OCI-LY3 (cell line): ENCODE measurements at regions not wholly inside any gene's neighbourhood (a gene's known extent, or its start where the extent isn't known, plus 50 kb on each side); places are given as distances from the start of the nearest gene placed in this dataset.

Experiments used
- H2AFZ ChIP-seq: fragments of 200-600, 300-600 bp; shearing (Covaris generic); 2 replicates; pipeline ENCODE4 v1.6.0; 2014; ENCODE audit warnings: antibody characterized with exemption, low read depth, low read length
- H3K27ac ChIP-seq: fragments of 200-600, 300-600 bp; sonication (generic); 2 replicates; pipeline ENCODE4 v1.5.1; 2014; ENCODE audit warnings: mild to moderate bottlenecking, low read length, moderate library complexity, mixed read lengths
- H3K27me3 ChIP-seq: fragments of 200-600, 300-600 bp; sonication (generic); 2 replicates; pipeline ENCODE4 v1.6.1; 2014; ENCODE audit warnings: low read depth, low read length, mixed read lengths
- H3K36me3 ChIP-seq: fragments of 200-600, 300-600 bp; sonication (generic); replicated peaks from 2 replicates; pipeline ENCODE3; 2014; ENCODE audit warnings: low read depth, low read length, mixed read lengths
- H3K4me1 ChIP-seq: fragments of 300-600, 200-600 bp; sonication (generic); 2 replicates; pipeline ENCODE4 v1.6.1; 2014; ENCODE audit warnings: low read length, mixed read lengths
- H3K4me2 ChIP-seq: fragments of 200-600, 300-600 bp; sonication (generic); 2 replicates; pipeline ENCODE4 v1.6.1; 2014; ENCODE audit warnings: low read length, mixed read lengths
- H3K4me3 ChIP-seq: fragments of 300-600, 200-600 bp; sonication (generic); 2 replicates; pipeline ENCODE4 v1.5.1; 2014; ENCODE audit warnings: antibody characterized with exemption, mild to moderate bottlenecking, low read length, moderate library complexity
- H3K79me2 ChIP-seq: fragments of 300-600, 200-600 bp; shearing (Covaris generic); 2 replicates; pipeline ENCODE4 v1.6.1; 2014; ENCODE audit warnings: mild to moderate bottlenecking, low read length, mixed read lengths
- H3K9ac ChIP-seq: fragments of 300-600, 200-600 bp; shearing (Covaris generic); 2 replicates; pipeline ENCODE4 v1.6.0; 2014; ENCODE audit warnings: mild to moderate bottlenecking, low read length, moderate library complexity
- H3K9me3 ChIP-seq: fragments of 200-600, 300-600 bp; shearing (Covaris generic); 2 replicates; pipeline ENCODE4 v1.6.1; 2014; ENCODE audit warnings: low read length, mixed read lengths; ENCODE audit not compliant: insufficient read depth
- H4K20me1 ChIP-seq: fragments of 200-600, 300-600 bp; sonication (generic); 2 replicates; pipeline ENCODE4 v1.6.1; 2016; ENCODE audit warnings: low read length, mixed read lengths; ENCODE audit not compliant: insufficient read depth
- EZH2phosphoT487 ChIP-seq: fragments of 200-600 bp; shearing (Covaris generic); IDR thresholded peaks from 2 replicates; pipeline ENCODE4 v1.6.1; 2018; ENCODE audit warnings: antibody characterized with exemption, mixed run types, low read depth
- TF ChIP-seq, protein P1 (sequence below): fragments of 200-600, 300-600 bp; sonication (generic); IDR thresholded peaks from 2 replicates; pipeline ENCODE4 v1.5.1; 2014; ENCODE audit warnings: antibody characterized with exemption, low read length, low read depth

DNA sequence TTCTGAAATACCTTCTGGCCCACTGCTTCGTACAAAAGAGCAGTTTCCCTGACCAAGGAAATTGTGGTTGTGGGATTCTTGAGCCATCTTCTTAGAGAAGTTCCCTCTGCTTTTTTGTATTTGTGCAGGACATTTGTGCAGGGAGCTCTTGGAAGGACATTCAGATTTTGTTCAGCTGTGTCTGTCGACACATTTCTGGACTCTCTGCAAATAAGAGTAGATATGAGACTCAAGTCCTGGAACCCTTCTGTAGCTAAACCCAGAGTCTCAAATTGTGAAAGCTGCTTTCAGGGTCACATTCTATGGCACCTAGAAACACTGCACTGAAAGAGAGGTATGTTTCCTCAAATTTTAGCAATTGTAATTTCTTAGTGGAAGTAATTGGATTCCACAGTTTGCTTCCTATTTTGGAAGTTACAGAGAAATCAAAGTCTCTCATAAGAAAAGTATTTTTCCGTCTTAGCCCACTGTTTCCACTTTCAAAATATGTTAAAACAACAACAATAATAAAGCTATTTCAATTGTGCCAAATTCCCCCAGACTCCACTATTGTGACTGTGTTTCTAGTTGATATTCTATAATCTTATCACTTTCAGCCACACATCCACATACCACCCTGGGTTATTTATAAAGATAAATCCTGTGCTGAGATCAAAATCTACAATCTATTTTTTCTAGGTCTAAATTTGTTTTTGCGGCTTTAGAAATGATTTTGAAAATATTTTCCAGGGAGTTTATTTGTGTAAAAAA is 224.0 kb downstream of the COG6 start:
- Histone ChIP-seq H3K27me3 (no peaks in the 10 kb centered on the region), H3K9ac (no peak overlapping the region), H4K20me1 (no peaks in the 10 kb centered on the region), H3K4me3 (no peak overlapping the region), H3K4me2 (no peak overlapping the region), H3K79me2 (no peaks in the 10 kb centered on the region), H3K27ac (no peak overlapping the region), H2AFZ (no peak overlapping the region), H3K9me3 (peaks cover 14% of the 10 kb centered on the region), H3K4me1 (no peaks in the 10 kb centered on the region), H3K36me3 (no peaks in the 10 kb centered on the region)
- TF ChIP-seq, protein P1, sequence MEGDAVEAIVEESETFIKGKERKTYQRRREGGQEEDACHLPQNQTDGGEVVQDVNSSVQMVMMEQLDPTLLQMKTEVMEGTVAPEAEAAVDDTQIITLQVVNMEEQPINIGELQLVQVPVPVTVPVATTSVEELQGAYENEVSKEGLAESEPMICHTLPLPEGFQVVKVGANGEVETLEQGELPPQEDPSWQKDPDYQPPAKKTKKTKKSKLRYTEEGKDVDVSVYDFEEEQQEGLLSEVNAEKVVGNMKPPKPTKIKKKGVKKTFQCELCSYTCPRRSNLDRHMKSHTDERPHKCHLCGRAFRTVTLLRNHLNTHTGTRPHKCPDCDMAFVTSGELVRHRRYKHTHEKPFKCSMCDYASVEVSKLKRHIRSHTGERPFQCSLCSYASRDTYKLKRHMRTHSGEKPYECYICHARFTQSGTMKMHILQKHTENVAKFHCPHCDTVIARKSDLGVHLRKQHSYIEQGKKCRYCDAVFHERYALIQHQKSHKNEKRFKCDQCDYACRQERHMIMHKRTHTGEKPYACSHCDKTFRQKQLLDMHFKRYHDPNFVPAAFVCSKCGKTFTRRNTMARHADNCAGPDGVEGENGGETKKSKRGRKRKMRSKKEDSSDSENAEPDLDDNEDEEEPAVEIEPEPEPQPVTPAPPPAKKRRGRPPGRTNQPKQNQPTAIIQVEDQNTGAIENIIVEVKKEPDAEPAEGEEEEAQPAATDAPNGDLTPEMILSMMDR: no peak
- TF ChIP-seq EZH2phosphoT487: no peak

DNA sequence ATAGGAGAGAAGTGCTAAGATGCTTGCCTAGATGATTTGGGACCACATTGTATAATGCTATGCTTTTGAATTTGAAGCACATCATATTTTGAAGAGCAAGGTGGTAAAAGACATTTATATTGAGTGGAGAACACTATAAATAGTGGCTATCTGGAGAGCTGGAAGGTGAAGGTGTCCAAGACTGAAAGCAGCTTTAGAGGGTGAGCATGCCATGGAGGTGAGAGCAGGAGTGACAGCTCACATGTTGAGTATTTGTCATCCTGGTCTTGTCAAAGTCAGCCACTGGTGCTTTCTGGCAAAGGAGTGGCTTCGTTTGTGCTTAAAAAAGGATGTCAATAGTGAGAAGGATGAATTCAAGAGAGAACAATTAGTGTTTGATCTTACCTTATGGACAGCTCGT is 225.9 kb downstream of the COG6 start:
- Histone ChIP-seq H2AFZ (no peak overlapping the region), H3K9ac (no peak overlapping the region), H3K27ac (no peak overlapping the region), H3K79me2 (no peaks in the 10 kb centered on the region), H3K9me3 (peaks cover 25% of the 10 kb centered on the region), H4K20me1 (no peaks in the 10 kb centered on the region), H3K36me3 (no peaks in the 10 kb centered on the region), H3K4me2 (no peak overlapping the region), H3K27me3 (no peaks in the 10 kb centered on the region), H3K4me1 (no peaks in the 10 kb centered on the region), H3K4me3 (no peak overlapping the region)
- no peak for TF ChIP-seq EZH2phosphoT487
- TF ChIP-seq, protein P1: no peak

DNA sequence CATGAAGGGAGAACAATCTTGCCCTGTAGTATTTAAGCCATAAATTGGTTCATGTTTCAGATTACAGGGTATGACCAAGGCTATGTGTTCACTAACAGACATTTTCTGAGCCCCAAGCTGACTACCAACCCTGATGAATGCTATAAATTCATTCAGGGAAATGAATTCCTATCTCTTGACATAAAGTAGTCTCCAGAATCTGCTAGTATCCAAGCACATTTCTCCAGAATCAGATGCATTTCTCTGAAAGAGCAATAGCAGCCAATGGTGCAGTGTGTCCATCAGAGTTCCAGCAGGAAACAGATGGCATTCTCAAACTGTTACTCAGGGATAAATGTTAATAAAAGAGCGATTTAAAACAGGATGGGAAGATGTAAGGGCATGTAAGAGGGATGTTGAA is 226.4 kb downstream of the COG6 start:
- Histone ChIP-seq H3K9ac (no peak overlapping the region), H3K9me3 (peaks cover 25% of the 10 kb centered on the region), H3K4me3 (no peak overlapping the region), H3K79me2 (no peaks in the 10 kb centered on the region), H3K4me1 (no peaks in the 10 kb centered on the region), H3K27ac (no peak overlapping the region), H2AFZ (no peak overlapping the region), H3K4me2 (no peak overlapping the region), H3K27me3 (no peaks in the 10 kb centered on the region), H4K20me1 (no peaks in the 10 kb centered on the region), H3K36me3 (no peaks in the 10 kb centered on the region)
- TF ChIP-seq, protein P1: no peak
- TF ChIP-seq EZH2phosphoT487: no peak

DNA sequence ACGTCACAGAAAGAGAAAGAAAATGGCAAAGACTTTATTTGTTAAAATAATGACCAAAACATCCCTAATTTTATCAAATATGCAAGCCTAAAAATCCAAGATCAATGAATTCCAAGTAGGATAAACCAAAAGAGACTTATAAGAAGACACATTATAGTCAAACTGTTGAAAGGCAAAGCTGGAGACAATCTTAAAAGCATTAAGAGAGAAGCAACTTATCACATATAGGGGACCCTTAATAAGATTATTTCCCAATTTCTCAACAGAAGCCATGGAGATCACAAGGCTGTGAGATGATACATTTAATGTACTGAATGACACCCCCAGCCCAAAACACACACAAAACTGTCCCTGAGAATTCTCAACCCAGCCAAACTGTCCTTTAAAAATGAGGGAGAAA is 228.7 kb downstream of the COG6 start:
- Histone ChIP-seq H4K20me1 (no peaks in the 10 kb centered on the region), H3K4me1 (no peaks in the 10 kb centered on the region), H3K4me3 (no peak overlapping the region), H3K4me2 (no peak overlapping the region), H3K36me3 (no peaks in the 10 kb centered on the region), H3K9ac (no peak overlapping the region), H3K79me2 (no peaks in the 10 kb centered on the region), H3K27me3 (no peaks in the 10 kb centered on the region), H3K9me3 (peaks cover 25% of the 10 kb centered on the region), H2AFZ (no peak overlapping the region), H3K27ac (no peak overlapping the region)
- TF ChIP-seq, protein P1: no peak
- no peak for TF ChIP-seq EZH2phosphoT487
